OCI-LY3 (cell line): ENCODE measurements at regions not wholly inside any gene's neighbourhood (a gene's known extent, or its start where the extent isn't known, plus 50 kb on each side); places are given as distances from the start of the nearest gene placed in this dataset.

ENCODE experiments used
- EZH2phosphoT487 ChIP-seq: fragments of 200-600 bp; shearing (Covaris generic); IDR thresholded peaks from 2 replicates; pipeline ENCODE4 v1.6.1; 2018; ENCODE audit warnings: antibody characterized with exemption, mixed run types, low read depth
- TF ChIP-seq, protein P1 (sequence below): fragments of 200-600, 300-600 bp; sonication (generic); IDR thresholded peaks from 2 replicates; pipeline ENCODE4 v1.5.1; 2014; ENCODE audit warnings: antibody characterized with exemption, low read length, low read depth

DNA sequence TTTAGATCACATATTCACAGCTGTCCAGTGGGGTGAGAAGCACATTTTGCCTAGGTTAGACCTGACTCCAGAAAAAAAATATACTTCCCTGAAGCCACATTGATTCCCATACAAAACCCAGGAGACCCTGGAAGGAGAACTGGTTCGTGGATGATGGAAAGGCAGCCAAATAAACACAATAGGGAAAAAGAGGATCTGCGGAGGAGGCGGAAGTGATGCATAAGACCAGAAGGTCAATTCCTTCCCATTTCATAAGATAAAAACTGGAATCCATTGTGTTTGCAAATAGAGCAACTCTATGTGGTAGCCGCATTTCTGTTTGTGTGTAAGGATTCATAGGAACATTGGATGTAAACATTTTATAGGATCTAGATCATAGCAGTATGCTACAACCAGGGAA, 781.9 kb upstream of the GRM7 start:
- TF ChIP-seq, protein P1, sequence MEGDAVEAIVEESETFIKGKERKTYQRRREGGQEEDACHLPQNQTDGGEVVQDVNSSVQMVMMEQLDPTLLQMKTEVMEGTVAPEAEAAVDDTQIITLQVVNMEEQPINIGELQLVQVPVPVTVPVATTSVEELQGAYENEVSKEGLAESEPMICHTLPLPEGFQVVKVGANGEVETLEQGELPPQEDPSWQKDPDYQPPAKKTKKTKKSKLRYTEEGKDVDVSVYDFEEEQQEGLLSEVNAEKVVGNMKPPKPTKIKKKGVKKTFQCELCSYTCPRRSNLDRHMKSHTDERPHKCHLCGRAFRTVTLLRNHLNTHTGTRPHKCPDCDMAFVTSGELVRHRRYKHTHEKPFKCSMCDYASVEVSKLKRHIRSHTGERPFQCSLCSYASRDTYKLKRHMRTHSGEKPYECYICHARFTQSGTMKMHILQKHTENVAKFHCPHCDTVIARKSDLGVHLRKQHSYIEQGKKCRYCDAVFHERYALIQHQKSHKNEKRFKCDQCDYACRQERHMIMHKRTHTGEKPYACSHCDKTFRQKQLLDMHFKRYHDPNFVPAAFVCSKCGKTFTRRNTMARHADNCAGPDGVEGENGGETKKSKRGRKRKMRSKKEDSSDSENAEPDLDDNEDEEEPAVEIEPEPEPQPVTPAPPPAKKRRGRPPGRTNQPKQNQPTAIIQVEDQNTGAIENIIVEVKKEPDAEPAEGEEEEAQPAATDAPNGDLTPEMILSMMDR = no peak
- no peak for TF ChIP-seq EZH2phosphoT487
